AG09319 (cell line): ENCODE measurements at regions not wholly inside any gene's neighbourhood (a gene's known extent, or its start where the extent isn't known, plus 50 kb on each side); places are given as distances from the start of the nearest gene placed in this dataset.

ENCODE experiments used
- DNase-seq: peaks from one replicate; pipeline ENCODE4 v3.0.0-alpha.2; 2010; ENCODE audit warnings: low read depth; ENCODE audit errors: extremely low read depth
- CTCF ChIP-seq: IDR thresholded peaks from 2 replicates; pipeline ENCODE4 v1.5.1; 2011; ENCODE audit warnings: low read depth, mild to moderate bottlenecking, inconsistent platforms, low read length, moderate library complexity

- DNase-seq = no peak
- TF ChIP-seq CTCF = no peak
These were observed 404.0 kb downstream of the PPARGC1A start for GRCh38 chr4:23485801-23486200.

DNA sequence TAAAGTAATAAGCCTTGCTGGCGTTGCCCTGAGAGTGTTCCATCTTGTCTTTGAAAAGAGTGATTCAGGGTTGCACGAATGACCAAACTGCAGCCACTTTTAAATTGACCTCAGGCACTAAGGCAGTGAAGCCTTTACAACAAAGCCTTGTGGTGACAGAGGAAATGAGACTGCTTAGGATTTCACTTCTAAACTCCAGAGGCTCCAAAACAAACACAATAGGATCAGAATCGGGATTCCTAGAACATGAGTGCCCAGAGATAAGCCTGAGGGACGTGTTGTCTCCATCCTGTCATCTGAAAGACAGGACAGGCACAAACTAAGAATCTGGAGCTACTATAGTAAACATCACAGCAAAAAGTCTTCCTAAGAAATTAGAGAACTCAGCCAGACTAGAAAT is 405.2 kb downstream of the PPARGC1A start:
- no peak for DNase-seq
- no peak for TF ChIP-seq CTCF

DNA sequence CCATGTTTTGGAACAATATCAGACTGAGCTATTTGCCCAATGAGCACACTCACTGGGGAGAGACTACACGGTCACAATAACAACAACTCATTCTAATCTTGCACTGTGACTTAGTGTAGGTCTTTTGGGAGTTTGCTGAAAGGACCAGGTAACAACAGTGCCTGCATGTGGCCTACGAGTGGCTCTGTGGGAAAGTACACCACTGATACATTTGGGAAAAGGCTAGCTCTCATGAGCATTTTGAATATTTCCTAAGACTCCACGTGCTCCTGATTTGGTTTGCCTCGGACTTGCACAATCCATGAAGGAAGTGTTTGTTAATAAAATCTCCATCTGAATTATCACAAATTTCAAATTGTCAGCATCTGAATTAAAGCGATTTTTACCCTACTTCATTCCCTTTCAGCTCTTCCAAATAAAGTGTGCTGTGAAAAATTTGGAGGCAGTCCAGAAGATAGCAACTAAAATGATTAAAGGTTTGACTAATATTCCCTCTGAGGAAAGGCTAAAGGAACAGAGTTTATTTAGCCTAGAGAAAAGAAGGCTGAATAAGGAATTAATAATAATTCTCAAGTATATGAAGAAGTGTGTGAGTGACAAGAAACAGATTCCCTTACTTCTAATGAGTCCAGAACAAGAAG is 406.4 kb downstream of the PPARGC1A start:
- DNase-seq = no peak
- no peak for TF ChIP-seq CTCF

GRCh38 chr4:23481566-23481965 is 408.3 kb downstream of the PPARGC1A start:
- no peak for DNase-seq
- no peak for TF ChIP-seq CTCF

DNA sequence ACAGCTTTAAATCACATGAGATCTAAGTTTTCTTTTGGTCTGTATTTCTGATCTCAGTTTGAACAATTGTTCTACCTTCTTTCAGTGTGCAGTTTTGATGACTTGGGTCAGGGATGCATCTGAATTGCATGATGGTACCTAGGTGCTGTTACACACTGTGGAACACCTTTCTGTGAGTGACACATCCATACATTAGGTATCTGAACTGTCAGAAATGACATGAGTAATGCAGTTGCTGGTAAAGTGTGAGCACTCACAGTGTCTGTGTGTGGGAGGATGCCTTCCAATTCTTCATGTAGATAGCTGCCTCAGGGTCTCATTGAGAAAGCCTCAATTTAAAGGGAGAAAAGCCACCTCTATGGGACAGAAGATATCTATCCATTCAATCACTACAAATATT is 411.9 kb downstream of the PPARGC1A start:
- no peak for DNase-seq
- TF ChIP-seq CTCF = no peak

DNA sequence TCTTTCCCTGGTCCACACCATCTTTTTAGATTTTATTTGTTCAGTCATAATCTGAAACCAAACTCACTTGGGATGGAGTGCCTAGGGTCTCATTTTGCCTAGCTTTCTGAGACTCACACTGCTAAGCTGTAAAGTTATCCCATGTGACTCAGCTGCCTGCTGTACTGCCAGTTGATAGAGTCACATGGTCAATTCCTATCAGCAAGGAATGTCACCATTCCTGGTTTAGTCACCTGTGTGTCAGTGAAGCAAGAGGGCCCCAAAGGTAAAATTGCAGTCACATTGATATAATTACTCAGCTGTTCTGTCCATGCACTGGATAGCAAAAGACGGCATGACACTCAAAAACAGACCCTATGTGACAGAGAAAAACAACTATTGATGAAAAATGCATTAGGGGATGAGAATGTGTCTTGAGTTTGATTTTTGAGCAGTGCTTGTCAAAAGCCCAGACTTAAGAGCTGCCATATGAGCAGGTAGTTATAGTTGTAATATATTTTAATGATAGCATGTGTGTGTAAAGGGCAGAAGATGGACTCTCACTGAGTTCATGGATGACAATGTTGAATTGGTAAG is 413.2 kb downstream of the PPARGC1A start:
- TF ChIP-seq CTCF = no peak
- no peak for DNase-seq

DNA sequence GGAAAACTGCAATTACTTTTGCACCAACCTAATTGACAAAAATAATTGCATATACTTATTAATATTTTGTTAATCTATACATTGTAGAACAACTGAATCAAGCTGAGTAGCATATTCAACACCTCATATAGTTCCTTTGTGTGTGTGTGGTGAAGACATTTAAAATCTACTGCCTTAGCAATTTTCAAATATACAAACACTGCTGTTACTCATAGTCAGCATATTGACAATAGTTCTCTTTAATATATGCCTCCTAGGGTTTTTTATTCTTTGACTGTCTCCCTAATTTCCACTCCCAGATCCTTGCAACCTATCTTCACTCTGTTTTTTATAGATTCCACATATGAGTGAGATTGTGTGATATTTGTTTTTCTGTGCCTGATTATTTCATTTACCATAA is 426.8 kb downstream of the PPARGC1A start:
- DNase-seq = no peak
- TF ChIP-seq CTCF = no peak
